ENCODE measurements at regions not wholly inside any gene's neighbourhood (a gene's known extent, or its start where the extent isn't known, plus 50 kb on each side); places are given as distances from the start of the nearest gene placed in this dataset.

DNA sequence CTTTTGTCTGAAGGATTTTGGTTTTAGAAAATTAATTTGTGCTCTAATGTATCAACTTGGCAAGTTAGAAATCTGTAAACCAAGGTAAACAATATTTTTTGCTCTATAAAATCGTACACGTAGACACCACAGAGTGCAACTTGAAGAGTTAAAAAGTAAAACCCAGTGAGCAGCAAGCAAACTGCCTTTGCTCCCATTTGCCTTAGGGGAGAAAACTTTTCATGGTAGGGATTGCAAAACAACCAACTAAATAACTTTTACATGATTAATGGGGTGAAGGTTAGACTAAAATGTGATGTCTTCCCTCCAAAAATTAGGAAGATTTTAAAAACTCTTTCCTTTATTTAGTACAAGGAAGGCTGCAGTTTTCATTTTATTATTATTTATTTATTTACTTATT is 224.2 kb upstream of the LYZL1 start:
- no peak for DNase-seq (ENCODE audit: low spot score)
- in situ Hi-C loops (cut with MboI; ENCODE audit: low sequenced_read_pairs, unreplicated experiment): no loop called here
- TF ChIP-seq, protein P1, sequence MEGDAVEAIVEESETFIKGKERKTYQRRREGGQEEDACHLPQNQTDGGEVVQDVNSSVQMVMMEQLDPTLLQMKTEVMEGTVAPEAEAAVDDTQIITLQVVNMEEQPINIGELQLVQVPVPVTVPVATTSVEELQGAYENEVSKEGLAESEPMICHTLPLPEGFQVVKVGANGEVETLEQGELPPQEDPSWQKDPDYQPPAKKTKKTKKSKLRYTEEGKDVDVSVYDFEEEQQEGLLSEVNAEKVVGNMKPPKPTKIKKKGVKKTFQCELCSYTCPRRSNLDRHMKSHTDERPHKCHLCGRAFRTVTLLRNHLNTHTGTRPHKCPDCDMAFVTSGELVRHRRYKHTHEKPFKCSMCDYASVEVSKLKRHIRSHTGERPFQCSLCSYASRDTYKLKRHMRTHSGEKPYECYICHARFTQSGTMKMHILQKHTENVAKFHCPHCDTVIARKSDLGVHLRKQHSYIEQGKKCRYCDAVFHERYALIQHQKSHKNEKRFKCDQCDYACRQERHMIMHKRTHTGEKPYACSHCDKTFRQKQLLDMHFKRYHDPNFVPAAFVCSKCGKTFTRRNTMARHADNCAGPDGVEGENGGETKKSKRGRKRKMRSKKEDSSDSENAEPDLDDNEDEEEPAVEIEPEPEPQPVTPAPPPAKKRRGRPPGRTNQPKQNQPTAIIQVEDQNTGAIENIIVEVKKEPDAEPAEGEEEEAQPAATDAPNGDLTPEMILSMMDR (IDR thresholded peaks at IDR 0.05; ENCODE audit: borderline replicate concordance, control extremely low read depth, extremely low read depth, insufficient read depth, missing control alignments): no peak

DNA sequence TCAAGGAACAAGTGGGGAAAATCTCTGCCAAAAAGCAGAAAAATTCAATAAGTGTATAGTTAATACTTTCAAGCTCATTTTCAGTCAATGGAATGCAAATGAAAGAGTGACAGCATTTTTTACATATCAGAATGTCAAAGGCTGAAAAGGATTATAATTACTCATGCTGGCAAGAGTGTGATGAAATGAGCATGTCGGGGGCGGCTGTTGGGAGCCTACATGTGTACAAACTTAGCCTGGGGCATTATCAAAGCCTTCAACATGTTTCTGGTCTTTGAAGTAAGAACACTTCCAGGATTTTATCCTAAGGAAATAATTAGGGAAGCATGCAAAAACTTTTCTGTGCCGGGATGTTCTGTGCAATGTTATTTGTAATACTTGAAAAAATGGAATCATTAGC is 221.7 kb upstream of the LYZL1 start:
- DNase-seq (ENCODE audit: low spot score): no peak
- TF ChIP-seq, protein P1 (IDR thresholded peaks at IDR 0.05; ENCODE audit: borderline replicate concordance, control extremely low read depth, extremely low read depth, insufficient read depth, missing control alignments): no peak
- in situ Hi-C loops (cut with MboI; ENCODE audit: low sequenced_read_pairs, unreplicated experiment): no loop called here

DNA sequence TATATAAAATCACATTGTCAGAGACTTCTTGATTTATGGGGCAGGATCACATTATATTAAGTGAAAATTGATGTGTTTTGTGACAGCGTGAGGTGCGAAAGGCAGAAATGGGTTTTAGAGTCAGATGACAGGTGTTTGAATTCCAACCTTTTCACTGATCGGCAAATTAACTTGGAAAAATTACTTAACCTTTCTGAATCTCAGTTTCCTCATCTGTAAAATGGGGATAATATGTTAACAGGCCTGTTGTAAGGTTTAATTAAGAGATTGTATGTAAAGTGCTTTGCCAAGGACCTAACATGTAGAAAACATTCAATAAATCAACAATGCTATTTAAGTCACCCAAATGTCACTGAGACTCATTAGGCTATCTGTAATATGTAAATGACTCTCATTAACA is 221.2 kb upstream of the LYZL1 start:
- TF ChIP-seq, protein P1 (IDR thresholded peaks at IDR 0.05; ENCODE audit: borderline replicate concordance, control extremely low read depth, extremely low read depth, insufficient read depth, missing control alignments): no peak
- DNase-seq (ENCODE audit: low spot score): no peak
- in situ Hi-C loops (cut with MboI; ENCODE audit: low sequenced_read_pairs, unreplicated experiment): no loop called here

DNA sequence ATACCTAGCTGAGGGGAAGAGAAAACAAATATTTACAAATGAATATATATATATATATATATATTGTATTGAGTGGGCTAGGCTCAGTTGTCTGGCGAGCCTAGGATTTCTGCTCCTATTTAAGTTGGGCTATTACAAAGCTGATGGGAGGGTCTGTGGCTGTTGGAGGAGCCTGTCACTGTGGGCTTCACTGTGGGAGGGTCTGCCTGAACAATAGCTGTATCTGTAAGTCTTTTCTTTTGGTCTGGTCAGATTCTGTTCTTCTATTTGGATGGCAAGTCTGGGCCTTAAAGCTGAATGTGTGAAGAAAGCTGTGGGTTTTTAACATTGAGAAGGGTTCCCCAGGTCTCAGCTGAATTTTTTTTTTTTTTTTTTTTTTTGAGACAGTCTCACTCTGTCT is 220.6 kb upstream of the LYZL1 start:
- in situ Hi-C loops (cut with MboI; ENCODE audit: low sequenced_read_pairs, unreplicated experiment): no loop called here

DNA sequence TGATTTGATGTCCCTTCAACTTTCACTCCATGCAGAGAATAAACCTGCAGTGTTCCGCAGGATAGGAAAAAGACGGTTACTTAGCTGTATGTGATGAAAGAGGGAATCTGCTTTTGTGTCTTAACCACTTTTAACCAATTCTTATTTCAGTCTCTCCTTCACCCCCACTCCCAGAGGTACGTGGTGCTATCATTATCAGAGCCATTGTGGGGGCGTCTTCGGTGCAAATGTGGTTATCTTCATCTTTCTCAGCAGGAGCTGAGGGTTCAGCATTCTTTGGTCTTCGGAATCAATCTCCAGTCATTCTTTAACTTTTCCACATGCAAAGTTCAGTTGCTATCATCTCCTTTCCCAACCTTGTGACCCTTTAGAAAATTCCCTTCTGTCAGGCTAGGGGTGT is 219.9 kb upstream of the LYZL1 start:
- TF ChIP-seq, protein P1 (IDR thresholded peaks at IDR 0.05; ENCODE audit: borderline replicate concordance, control extremely low read depth, extremely low read depth, insufficient read depth, missing control alignments): no peak
- in situ Hi-C loops (cut with MboI; ENCODE audit: low sequenced_read_pairs, unreplicated experiment): no loop called here
- DNase-seq (ENCODE audit: low spot score): no peak

More for the DNA sequence above, 220.6 kb upstream of the LYZL1 start:
- no peak for DNase-seq (ENCODE audit: low spot score)
- TF ChIP-seq, protein P1 (IDR thresholded peaks at IDR 0.05; ENCODE audit: borderline replicate concordance, control extremely low read depth, extremely low read depth, insufficient read depth, missing control alignments): no peak

DNA sequence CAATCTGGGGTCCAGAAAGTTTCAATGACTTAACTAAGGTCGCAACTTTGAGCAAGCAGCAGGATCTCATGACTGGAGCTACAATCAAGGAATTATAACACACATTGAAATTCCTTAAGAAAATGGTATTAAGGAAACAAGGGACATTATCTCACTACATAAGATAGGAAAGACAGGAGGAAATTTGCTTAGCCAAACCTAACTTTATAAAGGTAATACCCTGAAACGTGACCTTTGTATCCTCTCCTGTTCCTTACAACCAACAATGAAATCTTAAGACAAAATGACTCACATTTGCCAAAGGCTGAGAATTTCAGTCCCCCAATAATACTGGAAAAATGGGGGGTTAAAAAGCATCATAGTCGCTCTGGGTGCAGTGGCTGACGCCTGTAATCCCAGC is 218.9 kb upstream of the LYZL1 start:
- TF ChIP-seq, protein P1 (IDR thresholded peaks at IDR 0.05; ENCODE audit: borderline replicate concordance, control extremely low read depth, extremely low read depth, insufficient read depth, missing control alignments): no peak
- in situ Hi-C loops (cut with MboI; ENCODE audit: low sequenced_read_pairs, unreplicated experiment): no loop called here
- DNase-seq (ENCODE audit: low spot score): no peak

DNA sequence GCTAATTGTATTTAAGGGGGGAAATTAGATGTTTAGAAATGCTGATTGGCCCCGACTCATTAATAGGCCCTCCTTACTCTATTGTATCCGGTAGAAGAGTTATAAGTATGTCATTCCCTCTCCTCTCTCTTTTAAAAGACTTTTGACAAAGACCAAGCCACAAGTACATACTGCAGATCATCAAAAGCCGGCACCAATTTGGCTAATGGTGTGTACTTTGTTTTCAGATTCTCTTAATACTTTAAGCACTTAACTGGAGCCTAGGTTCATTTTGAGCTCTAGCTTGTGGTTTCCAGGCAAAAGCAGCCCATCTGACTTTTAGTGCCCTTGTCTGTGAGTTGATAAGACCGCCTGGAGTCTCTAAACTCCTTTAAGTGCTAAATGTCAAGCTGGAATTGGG is 210.0 kb upstream of the LYZL1 start:
- no peak for DNase-seq (ENCODE audit: low spot score)
- TF ChIP-seq, protein P1 (IDR thresholded peaks at IDR 0.05; ENCODE audit: borderline replicate concordance, control extremely low read depth, extremely low read depth, insufficient read depth, missing control alignments): no peak
- in situ Hi-C loops (cut with MboI; ENCODE audit: low sequenced_read_pairs, unreplicated experiment): no loop called here
